IMR-90 (cell line): ENCODE measurements at regions not wholly inside any gene's neighbourhood (a gene's known extent, or its start where the extent isn't known, plus 50 kb on each side); places are given as distances from the start of the nearest gene placed in this dataset.

ENCODE experiments used
- ATAC-seq: fragments of 200-7000 bp; cut with Tn5 transposase; 2 replicates; pipeline ENCODE4 v1.9.1; 2020; ENCODE audit warnings: low read depth, mild to moderate bottlenecking, moderate library complexity
- BruUV-seq: library from RNA; stranded (reverse); fragments of 400-500 nt; replicated peaks from 2 replicates; lab custom pipeline; 2021; lab: Mats Ljungman, UMichigan
- CTCF ChIA-PET: fragments of 300-600 bp; formaldehyde crosslinking; extraction: SDS; loops from one replicate; lab custom pipeline; 2021; ENCODE audit warnings: antibody characterized with exemption; lab: Yijun Ruan, JAX
- POLR2A ChIA-PET: fragments of 300-600 bp; sonication (Branson Sonifier 250); formaldehyde crosslinking; loops from one replicate; lab custom pipeline; 2022; ENCODE audit warnings: antibody characterized with exemption; ENCODE audit not compliant: unreplicated experiment; lab: Charles Lee
- DNase-seq: peaks from one replicate; pipeline ENCODE4 v3.0.0; 2013
- H2AFZ ChIP-seq: replicated peaks from 2 replicates; pipeline ENCODE3; 2013; ENCODE audit warnings: low read length, mild to moderate bottlenecking; ENCODE audit not compliant: poor library complexity
- H2AK5ac ChIP-seq: 2 replicates; pipeline ENCODE4 v1.6.1; 2013; ENCODE audit warnings: low read depth, low read length, inconsistent platforms
- H2AK9ac ChIP-seq: replicated peaks from 2 replicates; pipeline ENCODE3; 2013; ENCODE audit warnings: mild to moderate bottlenecking, low read depth, low read length, moderate library complexity; ENCODE audit not compliant: poor library complexity
- H2BK120ac ChIP-seq: 2 replicates; pipeline ENCODE4 v1.6.1; 2013; ENCODE audit warnings: low read depth, low read length, inconsistent platforms
- H2BK15ac ChIP-seq: 3 replicates; pipeline ENCODE4 v1.6.1; 2013; ENCODE audit warnings: low read depth, low read length, inconsistent platforms
- H2BK20ac ChIP-seq: 2 replicates; pipeline ENCODE4 v1.6.1; 2013; ENCODE audit warnings: low read depth, mild to moderate bottlenecking, inconsistent platforms, low read length, moderate library complexity
- H2BK5ac ChIP-seq: 2 replicates; pipeline ENCODE4 v1.6.1; 2013; ENCODE audit warnings: mild to moderate bottlenecking, low read depth, low read length, inconsistent platforms; ENCODE audit not compliant: poor library complexity, severe bottlenecking
- H3K14ac ChIP-seq: replicated peaks from 2 replicates; pipeline ENCODE4 v1.6.1; 2013; ENCODE audit warnings: low read depth, low read length, inconsistent platforms
- H3K18ac ChIP-seq: 2 replicates; pipeline ENCODE4 v1.6.1; 2013; ENCODE audit warnings: low read depth, low read length, control low read depth
- H3K23ac ChIP-seq: 2 replicates; pipeline ENCODE4 v1.6.1; 2013; ENCODE audit warnings: low read depth, low read length, inconsistent platforms
- H3K27ac ChIP-seq: 2 replicates; pipeline ENCODE4 v1.5.1; 2013; ENCODE audit warnings: mild to moderate bottlenecking, control low read depth, low read length; ENCODE audit not compliant: insufficient read depth
- H3K27me3 ChIP-seq: 2 replicates; pipeline ENCODE4 v1.6.1; 2013; ENCODE audit warnings: low read length; ENCODE audit not compliant: control insufficient read depth, insufficient read depth
- H3K36me3 ChIP-seq: 2 replicates; pipeline ENCODE4 v1.6.1; 2013; ENCODE audit warnings: low read length, mixed read lengths; ENCODE audit not compliant: control insufficient read depth, insufficient read depth
- H3K4ac ChIP-seq: 2 replicates; pipeline ENCODE4 v1.6.1; 2013; ENCODE audit warnings: low read depth, low read length, inconsistent platforms
- H3K4me1 ChIP-seq: 2 replicates; pipeline ENCODE4 v1.6.1; 2013; ENCODE audit warnings: low read length, mixed read lengths; ENCODE audit not compliant: control insufficient read depth, insufficient read depth
- H3K4me2 ChIP-seq: 2 replicates; pipeline ENCODE4 v1.6.1; 2013; ENCODE audit warnings: low read depth, mild to moderate bottlenecking, control low read depth, low read length, moderate library complexity
- H3K4me3 ChIP-seq: 2 replicates; pipeline ENCODE4 v1.5.1; 2013; ENCODE audit warnings: low read depth, mild to moderate bottlenecking, control low read depth, low read length, moderate library complexity; ENCODE audit not compliant: insufficient read depth
- H3K56ac ChIP-seq: 2 replicates; pipeline ENCODE4 v1.6.1; 2013; ENCODE audit warnings: low read length, inconsistent platforms; ENCODE audit not compliant: insufficient read depth; ENCODE audit errors: extremely low read depth
- H3K79me1 ChIP-seq, 2 experiments: 2 replicates each; pipeline ENCODE4 v1.6.1; 2013; ENCODE audit warnings: low read length in 2 of 2, inconsistent platforms in 1 of 2, low read depth in 1 of 2
- H3K9ac ChIP-seq: 2 replicates; pipeline ENCODE4 v1.6.1; 2013; ENCODE audit warnings: low read depth, low read length, control low read depth
- H3K9me1 ChIP-seq: 2 replicates; pipeline ENCODE4 v1.6.1; 2013; ENCODE audit warnings: low read length, inconsistent platforms; ENCODE audit not compliant: insufficient read depth
- H3K9me3 ChIP-seq: 2 replicates; pipeline ENCODE4 v1.6.1; 2013; ENCODE audit warnings: low read length; ENCODE audit not compliant: control insufficient read depth, insufficient read depth
- H4K20me1 ChIP-seq: 2 replicates; pipeline ENCODE4 v1.6.1; 2013; ENCODE audit warnings: low read length, inconsistent platforms; ENCODE audit not compliant: insufficient read depth
- H4K5ac ChIP-seq: 2 replicates; pipeline ENCODE4 v1.6.1; 2013; ENCODE audit warnings: mild to moderate bottlenecking, low read depth, low read length, control low read depth
- H4K8ac ChIP-seq, 2 experiments: 2 replicates each; pipeline ENCODE4 v1.6.1; 2013; ENCODE audit warnings: low read depth in 2 of 2, low read length in 2 of 2, control low read depth in 1 of 2, inconsistent platforms in 1 of 2
- H4K91ac ChIP-seq: 2 replicates; pipeline ENCODE4 v1.6.1; 2013; ENCODE audit warnings: low read depth, low read length, inconsistent platforms; ENCODE audit not compliant: insufficient read depth
- BHLHE40 ChIP-seq: fragments of 150-350 bp; IDR thresholded peaks from 2 replicates; pipeline ENCODE4 v1.6.1; 2016; ENCODE audit warnings: mild to moderate bottlenecking, low read depth, low read length
- CEBPB ChIP-seq: IDR thresholded peaks from 2 replicates; pipeline ENCODE4 v1.6.1; 2012; ENCODE audit warnings: low read depth, low read length, improper control_type of control experiment
- CHD1 ChIP-seq: IDR thresholded peaks from 2 replicates; pipeline ENCODE4 v1.6.1; 2012; ENCODE audit warnings: low read depth, low read length, improper control_type of control experiment
- CTCF ChIP-seq: conservative IDR thresholded peaks from 2 replicates; pipeline ENCODE4 v1.5.1; 2012; ENCODE audit warnings: mild to moderate bottlenecking, low read depth, low read length, improper control_type of control experiment
- FOS ChIP-seq: fragments of 150-350 bp; IDR thresholded peaks from 2 replicates; pipeline ENCODE4 v1.6.1; 2016; ENCODE audit warnings: low read depth, low read length
- MAFK ChIP-seq: IDR thresholded peaks from 2 replicates; pipeline ENCODE4 v1.6.1; 2012; ENCODE audit warnings: low read depth, low read length, improper control_type of control experiment
- MAZ ChIP-seq: IDR thresholded peaks from 2 replicates; pipeline ENCODE4 v1.6.1; 2012; ENCODE audit warnings: low read depth, mild to moderate bottlenecking, low read length, improper control_type of control experiment, moderate library complexity, borderline replicate concordance
- MXI1 ChIP-seq: IDR thresholded peaks from 2 replicates; pipeline ENCODE4 v1.6.1; 2012; ENCODE audit warnings: low read depth, mild to moderate bottlenecking, low read length, moderate library complexity, borderline replicate concordance
- NFE2L2 ChIP-seq: fragments of 150-350 bp; IDR thresholded peaks from 2 replicates; pipeline ENCODE4 v1.6.1; 2016; ENCODE audit warnings: low read depth, mild to moderate bottlenecking, low read length
- POLR2A ChIP-seq: IDR thresholded peaks from 2 replicates; pipeline ENCODE4 v1.6.1; 2012; ENCODE audit warnings: mild to moderate bottlenecking, low read depth, low read length
- RAD21 ChIP-seq: IDR thresholded peaks from 2 replicates; pipeline ENCODE4 v1.6.1; 2012; ENCODE audit warnings: low read length, improper control_type of control experiment
- RCOR1 ChIP-seq: IDR thresholded peaks from 2 replicates; pipeline ENCODE4 v1.6.1; 2012; ENCODE audit warnings: mild to moderate bottlenecking, low read length, improper control_type of control experiment; ENCODE audit not compliant: insufficient replicate concordance
- RFX5 ChIP-seq: IDR thresholded peaks from 2 replicates; pipeline ENCODE4 v1.8.0; 2012; ENCODE audit warnings: low read depth, mild to moderate bottlenecking, low read length, moderate library complexity
- SMC3 ChIP-seq: fragments of 150-350 bp; IDR thresholded peaks from 2 replicates; pipeline ENCODE4 v1.6.1; 2016; ENCODE audit warnings: low read depth, mild to moderate bottlenecking, antibody characterized with exemption, low read length, moderate library complexity
- WGBS, 2 experiments: methylation state at CpG; one replicate each; pipeline versions ENCODE4 v1.1.5 to v1.1.7; 2013; ENCODE audit warnings: missing lambda C conversion rate in 2 of 2; ENCODE audit not compliant: insufficient read length in 1 of 2; ENCODE audit errors: extremely low coverage in 2 of 2; 5-methylcytosine and 5-hydroxymethylcytosine counted together
- dilution Hi-C: fragments of 300-500 bp; cut with HindIII; formaldehyde crosslinking; loops from one replicate; pipeline ENCODE4 v1.14.3; 2018; ENCODE audit warnings: low sequenced_read_pairs; ENCODE audit not compliant: unreplicated experiment
- in situ Hi-C: fragments of 300-500 bp; cut with MboI; formaldehyde crosslinking; loops from 3 replicates; pipeline ENCODE4 v1.14.3; 2019; ENCODE audit warnings: low sequenced_read_pairs, inconsistent platforms, mixed read lengths
- intact Hi-C: fragments of 100-400 bp; cut with micrococcal nuclease; formaldehyde crosslinking; loops from 2 replicates; pipeline ENCODE4 v1.10.0; 2022
- TF ChIP-seq, protein P1 (sequence below): fragments of 150-350 bp; IDR thresholded peaks from 2 replicates; pipeline ENCODE4 v1.6.1; 2016; ENCODE audit warnings: low read depth, mild to moderate bottlenecking, low read length, moderate library complexity, borderline replicate concordance
- TF ChIP-seq, protein P2 (sequence below): fragments of 150-350 bp; IDR thresholded peaks from 2 replicates; pipeline ENCODE4 v1.6.1; 2017; ENCODE audit warnings: mild to moderate bottlenecking, antibody characterized with exemption, low read length, low read depth

DNA sequence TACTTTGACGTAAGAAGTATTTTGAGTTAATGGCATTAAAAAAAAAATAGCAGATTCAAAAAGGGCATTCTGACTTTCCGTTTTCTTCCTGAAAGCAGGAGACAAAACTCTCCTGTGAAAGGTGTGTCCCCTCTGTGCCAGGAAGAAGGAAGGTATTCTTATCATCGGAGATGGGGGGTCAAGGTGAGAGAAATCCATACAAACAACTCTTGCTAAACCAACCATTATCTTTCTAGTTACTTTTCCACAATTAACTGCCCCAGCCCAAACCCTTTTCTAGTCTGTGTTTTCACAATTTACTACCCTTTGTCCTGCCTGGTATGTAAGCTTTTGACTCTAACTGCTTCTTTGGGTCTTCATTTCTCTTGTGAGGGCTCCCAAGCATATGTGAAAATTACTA is 717.3 kb downstream of the EPM2A start:
- CTCF ChIA-PET = interaction anchor here (0.6 kb wide), 1 partner anchor 610 kb away, joined by 4 read pairs; no protein-coding TSS in a partner anchor
- no CpG with 5 or more reads among the region's 3 CpGs for WGBS, 2 experiments
- Histone ChIP-seq H2BK120ac (no peak overlapping the region; the same call in none of the 2 replicates), H4K20me1 (no peaks in the 10 kb centered on the region), H3K36me3 (no peaks in the 10 kb centered on the region), H3K14ac (0 out of 2 replicates have a peak overlapping the region, but pooled peaks have one; percentile 21), H4K5ac (no peak overlapping the region), H3K9me3 (no peaks in the 10 kb centered on the region), H3K27me3 (no peaks in the 10 kb centered on the region), H2AK5ac (no peak overlapping the region; the same call in 1 of the 2 replicates), H2BK5ac (no peak overlapping the region), H3K18ac (no peak overlapping the region), H3K4me3 (no peak overlapping the region), H2BK20ac (peak overlapping the region; percentile 68), H3K9me1 (peaks cover 5% of the 10 kb centered on the region), H4K91ac (no peak overlapping the region), H2AFZ (no peak overlapping the region), H3K4ac (no peak overlapping the region), H3K4me1 (peaks cover 8% of the 10 kb centered on the region), H3K27ac (no peak overlapping the region), H2AK9ac (no peak overlapping the region), H2BK15ac (no peak overlapping the region), H3K23ac (no peak overlapping the region), H4K8ac (no peak overlapping the region), H3K4me2 (no peak overlapping the region), H3K9ac (no peak overlapping the region), H3K56ac (no peak overlapping the region), H3K79me1 (no peaks in the 10 kb centered on the region)
- POLR2A ChIA-PET = no interaction called here
- in situ Hi-C loops (no loop called here), dilution Hi-C loops (no loop called here), intact Hi-C loops (no loop called here)
- TF ChIP-seq CTCF = no peak
- no peak for TF ChIP-seq RCOR1
- no peak for TF ChIP-seq RAD21
- no peak for TF ChIP-seq MXI1
- TF ChIP-seq, protein P1, sequence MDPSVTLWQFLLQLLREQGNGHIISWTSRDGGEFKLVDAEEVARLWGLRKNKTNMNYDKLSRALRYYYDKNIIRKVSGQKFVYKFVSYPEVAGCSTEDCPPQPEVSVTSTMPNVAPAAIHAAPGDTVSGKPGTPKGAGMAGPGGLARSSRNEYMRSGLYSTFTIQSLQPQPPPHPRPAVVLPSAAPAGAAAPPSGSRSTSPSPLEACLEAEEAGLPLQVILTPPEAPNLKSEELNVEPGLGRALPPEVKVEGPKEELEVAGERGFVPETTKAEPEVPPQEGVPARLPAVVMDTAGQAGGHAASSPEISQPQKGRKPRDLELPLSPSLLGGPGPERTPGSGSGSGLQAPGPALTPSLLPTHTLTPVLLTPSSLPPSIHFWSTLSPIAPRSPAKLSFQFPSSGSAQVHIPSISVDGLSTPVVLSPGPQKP = no peak
- no peak for TF ChIP-seq NFE2L2
- no peak for TF ChIP-seq RFX5
- TF ChIP-seq MAZ = no peak
- TF ChIP-seq, protein P2, sequence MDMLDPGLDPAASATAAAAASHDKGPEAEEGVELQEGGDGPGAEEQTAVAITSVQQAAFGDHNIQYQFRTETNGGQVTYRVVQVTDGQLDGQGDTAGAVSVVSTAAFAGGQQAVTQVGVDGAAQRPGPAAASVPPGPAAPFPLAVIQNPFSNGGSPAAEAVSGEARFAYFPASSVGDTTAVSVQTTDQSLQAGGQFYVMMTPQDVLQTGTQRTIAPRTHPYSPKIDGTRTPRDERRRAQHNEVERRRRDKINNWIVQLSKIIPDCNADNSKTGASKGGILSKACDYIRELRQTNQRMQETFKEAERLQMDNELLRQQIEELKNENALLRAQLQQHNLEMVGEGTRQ = no peak
- TF ChIP-seq FOS = no peak
- TF ChIP-seq CHD1 = no peak
- no peak for TF ChIP-seq BHLHE40
- TF ChIP-seq CEBPB = no peak
- no peak for TF ChIP-seq SMC3
- TF ChIP-seq POLR2A = no peak
- TF ChIP-seq MAFK = no peak
- DNase-seq (no peak), ATAC-seq (no peak)
- BruUV-seq = no TSS peak
